OCI-LY7 (cell line): ENCODE measurements at regions not wholly inside any gene's neighbourhood (a gene's known extent, or its start where the extent isn't known, plus 50 kb on each side); places are given as distances from the start of the nearest gene placed in this dataset.
"Not testable (repeated sequence)": the region's sequence is repeated elsewhere in the genome, so short reads cannot be mapped to it uniquely, and the experiment has no call there.

ENCODE experiments used
- BruUV-seq: library from RNA; stranded (reverse); fragments of 400-500 nt; replicated peaks from 2 replicates; lab custom pipeline; 2021; lab: Mats Ljungman, UMichigan
- CTCF ChIA-PET: fragments of 300-600 bp; sonication (Branson Sonifier 250); formaldehyde crosslinking; loops from one replicate; lab custom pipeline; 2022; ENCODE audit warnings: antibody characterized with exemption; ENCODE audit not compliant: unreplicated experiment; lab: Charles Lee
- POLR2A ChIA-PET: fragments of 300-600 bp; sonication (Branson Sonifier 250); formaldehyde crosslinking; loops from one replicate; lab custom pipeline; 2022; ENCODE audit warnings: antibody characterized with exemption; lab: Charles Lee
- DNase-seq: peaks from one replicate; pipeline ENCODE4 v3.0.0-alpha.2; 2015; ENCODE audit warnings: low spot score
- H2AFZ ChIP-seq: fragments of 200-600 bp; sonication (generic), shearing (Covaris generic); 2 replicates; pipeline ENCODE4 v1.6.1; 2014; ENCODE audit warnings: mild to moderate bottlenecking, antibody characterized with exemption, low read length, moderate library complexity
- H3K27ac ChIP-seq: fragments of 200-600 bp; sonication (generic); 2 replicates; pipeline ENCODE4 v1.5.1; 2014; ENCODE audit warnings: mixed run types, low read depth, mild to moderate bottlenecking, moderate library complexity, low read length, inconsistent platforms; ENCODE audit not compliant: poor library complexity, severe bottlenecking
- H3K36me3 ChIP-seq: fragments of 200-600 bp; sonication (generic); 2 replicates; pipeline ENCODE4 v1.6.1; 2014; ENCODE audit warnings: mild to moderate bottlenecking, antibody characterized with exemption, low read length, moderate library complexity, mixed read lengths; ENCODE audit not compliant: insufficient read depth
- H3K4me1 ChIP-seq: fragments of 200-600 bp; sonication (generic); 2 replicates; pipeline ENCODE4 v1.5.1; 2014; ENCODE audit warnings: mild to moderate bottlenecking, low read length; ENCODE audit not compliant: insufficient read depth, poor library complexity, severe bottlenecking
- H3K4me2 ChIP-seq: fragments of 200-600 bp; sonication (generic); 2 replicates; pipeline ENCODE4 v1.6.1; 2014; ENCODE audit warnings: mild to moderate bottlenecking, low read length
- H3K4me3 ChIP-seq: fragments of 200-600 bp; sonication (generic); 2 replicates; pipeline ENCODE4 v1.5.1; 2014; ENCODE audit warnings: mild to moderate bottlenecking, low read depth, low read length; ENCODE audit not compliant: poor library complexity, severe bottlenecking
- H3K79me2 ChIP-seq: fragments of 200-600 bp; sonication (generic); 2 replicates; pipeline ENCODE4 v1.6.1; 2016; ENCODE audit warnings: low read depth, mild to moderate bottlenecking, low read length, moderate library complexity, mixed read lengths; ENCODE audit not compliant: insufficient read depth
- H3K9me2 ChIP-seq: fragments of 200-600 bp; sonication (generic); 2 replicates; pipeline ENCODE4 v1.6.1; 2016; ENCODE audit warnings: mild to moderate bottlenecking, low read length, mixed read lengths; ENCODE audit not compliant: insufficient read depth
- H3K9me3 ChIP-seq: fragments of 200-600 bp; sonication (generic); 2 replicates; pipeline ENCODE4 v1.6.1; 2014; ENCODE audit warnings: mild to moderate bottlenecking, mixed run types, low read length, mixed read lengths
- H4K20me1 ChIP-seq: fragments of 200-600 bp; sonication (generic); 2 replicates; pipeline ENCODE4 v1.6.1; 2014; ENCODE audit warnings: mild to moderate bottlenecking, antibody characterized with exemption, low read length, moderate library complexity, mixed read lengths; ENCODE audit not compliant: insufficient read depth
- CTCF ChIP-seq: fragments of 200-600 bp; sonication (generic); conservative IDR thresholded peaks from 2 replicates; pipeline ENCODE4 v1.5.1; 2014; ENCODE audit warnings: mild to moderate bottlenecking, antibody characterized with exemption, low read length, moderate library complexity, mixed read lengths
- EZH2phosphoT487 ChIP-seq: fragments of 200-600 bp; sonication (generic); IDR thresholded peaks from 2 replicates; pipeline ENCODE4 v1.6.1; 2018; ENCODE audit warnings: low read depth, borderline replicate concordance, mild to moderate bottlenecking, mixed run types, antibody characterized with exemption, low read length, moderate library complexity, mixed read lengths
- intact Hi-C: fragments of 100-400 bp; cut with micrococcal nuclease; formaldehyde crosslinking; loops from one replicate; pipeline ENCODE4 v1.10.0; 2022; ENCODE audit not compliant: unreplicated experiment

- no TSS peak for BruUV-seq
- Histone ChIP-seq H4K20me1 (no peaks in the 10 kb centered on the region), H3K36me3 (no peaks in the 10 kb centered on the region), H2AFZ (no peak overlapping the region), H3K9me2 (no peaks in the 10 kb centered on the region), H3K4me2 (no peak overlapping the region), H3K4me3 (no peak overlapping the region), H3K9me3 (0 out of 2 replicates have a peak, but pooled peaks cover 6% of the 10 kb centered on the region), H3K27ac (no peak overlapping the region), H3K79me2 (no peaks in the 10 kb centered on the region), H3K4me1 (no peaks in the 10 kb centered on the region)
- ChIA-PET POLR2A (no interaction called here), CTCF (no interaction called here)
- no peak for DNase-seq
- intact Hi-C loops = no loop called here
- TF ChIP-seq CTCF = no peak
- no peak for TF ChIP-seq EZH2phosphoT487
These were observed 155.4 kb upstream of the IL15 start for GRCh38 chr4:141480950-141481349.

- BruUV-seq, H3K36me3 ChIP-seq, H3K79me2 ChIP-seq, H3K4me3 ChIP-seq, H3K9me2 ChIP-seq, DNase-seq, H3K9me3 ChIP-seq, POLR2A ChIA-PET, H4K20me1 ChIP-seq, H3K4me2 ChIP-seq, H3K4me1 ChIP-seq, H2AFZ ChIP-seq, intact Hi-C loops, H3K27ac ChIP-seq: not testable (repeated sequence)
- CTCF ChIA-PET = interaction anchor here (0.6 kb wide), 1 partner anchor 27 kb away, joined by 3 read pairs; no protein-coding TSS in a partner anchor
These were observed 152.1 kb upstream of the IL15 start for GRCh38 chr4:141484298-141484697.

- ChIA-PET POLR2A (interaction anchor here (0.7 to 1.2 kb wide), 3 partner anchors 8 to 133 kb away, joined by 3 read pairs; no protein-coding TSS in a partner anchor), CTCF (no interaction called here)
- BruUV-seq = no TSS peak
- H3K4me3 ChIP-seq = no peak overlapping the region
- TF ChIP-seq EZH2phosphoT487 (no peak), CTCF (no peak)
- 0 out of 2 replicates have a peak, but pooled peaks cover under 1% of the 10 kb centered on the region for H3K9me3 ChIP-seq
- DNase-seq = no peak
- H3K9me2 ChIP-seq = no peaks in the 10 kb centered on the region
- H3K79me2 ChIP-seq = no peaks in the 10 kb centered on the region
- no peaks in the 10 kb centered on the region for H3K36me3 ChIP-seq
- H3K27ac ChIP-seq = no peak overlapping the region
- H4K20me1 ChIP-seq = no peaks in the 10 kb centered on the region
- no peak overlapping the region for H2AFZ ChIP-seq
- intact Hi-C loops = no loop called here
- H3K4me2 ChIP-seq = no peak overlapping the region
- no peaks in the 10 kb centered on the region for H3K4me1 ChIP-seq
These were observed 149.9 kb upstream of the IL15 start for GRCh38 chr4:141486375-141486997.
